Caco-2 (cell line): ENCODE measurements at regions not wholly inside any gene's neighbourhood (a gene's known extent, or its start where the extent isn't known, plus 50 kb on each side); places are given as distances from the start of the nearest gene placed in this dataset.

Source experiments
- BruUV-seq: library from RNA; stranded (reverse); fragments of 400-500 nt; replicated peaks from 2 replicates; lab custom pipeline; 2021; lab: Mats Ljungman, UMichigan
- CTCF ChIA-PET: fragments of 300-600 bp; sonication (Branson Sonifier 250); formaldehyde crosslinking; loops from one replicate; lab custom pipeline; 2022; ENCODE audit warnings: antibody characterized with exemption; lab: Charles Lee
- POLR2A ChIA-PET: fragments of 300-600 bp; sonication (Branson Sonifier 250); formaldehyde crosslinking; loops from one replicate; lab custom pipeline; 2022; ENCODE audit warnings: antibody characterized with exemption; lab: Charles Lee
- DNase-seq, 2 experiments: peaks; one replicate each; pipeline versions ENCODE4 v3.0.0 to v3.0.0-alpha.2; 2020 to 2022
- H3K27me3 ChIP-seq: replicated peaks from 2 replicates; pipeline ENCODE4 v1.6.0; 2011; ENCODE audit warnings: low read length; ENCODE audit not compliant: control insufficient read depth, insufficient read depth
- H3K36me3 ChIP-seq: 2 replicates; pipeline ENCODE4 v1.5.1; 2011; ENCODE audit warnings: low read length; ENCODE audit not compliant: control insufficient read depth, insufficient read depth
- H3K4me1 ChIP-seq: fragments of 250-450 bp; sonication (Bioruptor Pico); 2 replicates; pipeline ENCODE4 v1.5.1; 2020; ENCODE audit warnings: mild to moderate bottlenecking
- H3K4me3 ChIP-seq: 2 replicates; pipeline ENCODE4 v1.5.1; 2011; ENCODE audit warnings: low read depth, mild to moderate bottlenecking, control low read depth, low read length
- H3K9me3 ChIP-seq: fragments of 250-450 bp; sonication (Bioruptor Pico); 2 replicates; pipeline ENCODE4 v1.5.1; 2020; ENCODE audit warnings: mild to moderate bottlenecking, moderate library complexity
- H3K27ac Mint-ChIP-seq: one replicate; pipeline ENCODE4 v1.8.0; 2022; ENCODE audit warnings: mixed read lengths; ENCODE audit not compliant: unreplicated experiment
- H3K27me3 Mint-ChIP-seq: one replicate; pipeline ENCODE4 v1.8.0; 2022; ENCODE audit warnings: mixed read lengths; ENCODE audit not compliant: insufficient read depth, unreplicated experiment
- H3K36me3 Mint-ChIP-seq: one replicate; pipeline ENCODE4 v1.8.0; 2022; ENCODE audit warnings: mild to moderate bottlenecking, mixed read lengths; ENCODE audit not compliant: insufficient read depth, unreplicated experiment
- H3K4me1 Mint-ChIP-seq: one replicate; pipeline ENCODE4 v1.8.0; 2022; ENCODE audit warnings: low read depth, mixed read lengths; ENCODE audit not compliant: unreplicated experiment
- H3K4me3 Mint-ChIP-seq: one replicate; pipeline ENCODE4 v1.8.0; 2022; ENCODE audit warnings: mild to moderate bottlenecking, moderate library complexity, mixed read lengths; ENCODE audit not compliant: unreplicated experiment
- H3K9me3 Mint-ChIP-seq: one replicate; pipeline ENCODE4 v1.8.0; 2022; ENCODE audit warnings: mixed read lengths; ENCODE audit not compliant: unreplicated experiment
- CTCF ChIP-seq, 2 experiments: fragments of 200-600 bp in 1 of 2; IDR thresholded peaks; 1 replicate in 1 of 2; 2 replicates in 1 of 2; pipeline versions ENCODE4 v1.5.1 to v1.8.0; 2011 to 2022; ENCODE audit warnings: antibody characterized with exemption in 1 of 2, control low read depth in 1 of 2, inconsistent platforms in 1 of 2, low read depth in 1 of 2, low read length in 1 of 2, mild to moderate bottlenecking in 1 of 2, moderate library complexity in 1 of 2; ENCODE audit not compliant: insufficient read depth in 1 of 2, severe bottlenecking in 1 of 2, unreplicated experiment in 1 of 2
- intact Hi-C: fragments of 100-400 bp; cut with micrococcal nuclease; formaldehyde crosslinking; loops from one replicate; pipeline ENCODE4 v1.10.0; 2022; ENCODE audit not compliant: unreplicated experiment

GRCh38 chr16:73915140-73915539 is 381.5 kb upstream of the PSMD7 start:
- no peaks in the 10 kb centered on the region for H3K27me3 ChIP-seq
- Mint-ChIP-seq H3K27ac (no peak overlapping the region), H3K27me3 (peaks cover 42% of the 10 kb centered on the region), H3K4me1 (no peaks in the 10 kb centered on the region), H3K9me3 (no peaks in the 10 kb centered on the region), H3K4me3 (no peak overlapping the region), H3K36me3 (no peaks in the 10 kb centered on the region)
- no peak for TF ChIP-seq CTCF (IDR thresholded peaks at IDR 0.05; ENCODE audit: insufficient read depth in 1 of 2, low read depth in 1 of 2, low read length in 1 of 2, severe bottlenecking in 1 of 2, unreplicated experiment in 1 of 2)
- DNase-seq: no peak
- no peaks in the 10 kb centered on the region for H3K9me3 ChIP-seq
- intact Hi-C loops: no loop called here
- no peaks in the 10 kb centered on the region for H3K36me3 ChIP-seq
- no peaks in the 10 kb centered on the region for H3K4me1 ChIP-seq
- ChIA-PET CTCF (no interaction called here), POLR2A (no interaction called here)
- H3K4me3 ChIP-seq: no peak overlapping the region
- BruUV-seq: no TSS peak

GRCh38 chr16:73912850-73913249 is 383.8 kb upstream of the PSMD7 start:
- no peaks in the 10 kb centered on the region for H3K4me1 Mint-ChIP-seq
- Histone ChIP-seq H3K36me3 (no peaks in the 10 kb centered on the region), H3K27me3 (no peaks in the 10 kb centered on the region), H3K4me1 (no peaks in the 10 kb centered on the region), H3K4me3 (no peak overlapping the region), H3K9me3 (no peaks in the 10 kb centered on the region)
- H3K27me3 Mint-ChIP-seq: peaks cover 31% of the 10 kb centered on the region
- no peak for TF ChIP-seq CTCF (IDR thresholded peaks at IDR 0.05; ENCODE audit: insufficient read depth in 1 of 2, low read depth in 1 of 2, low read length in 1 of 2, severe bottlenecking in 1 of 2, unreplicated experiment in 1 of 2)
- intact Hi-C loops: no loop called here
- no peaks in the 10 kb centered on the region for H3K36me3 Mint-ChIP-seq
- H3K27ac Mint-ChIP-seq: no peak overlapping the region
- no peak overlapping the region for H3K4me3 Mint-ChIP-seq
- POLR2A ChIA-PET: no interaction called here
- no peaks in the 10 kb centered on the region for H3K9me3 Mint-ChIP-seq
- no peak for DNase-seq
- CTCF ChIA-PET: no interaction called here
- BruUV-seq: no TSS peak

- Histone ChIP-seq H3K9me3 (no peaks in the 10 kb centered on the region), H3K4me1 (no peaks in the 10 kb centered on the region), H3K4me3 (no peak overlapping the region), H3K27me3 (no peaks in the 10 kb centered on the region), H3K36me3 (no peaks in the 10 kb centered on the region)
- Mint-ChIP-seq H3K4me3 (no peak overlapping the region), H3K27ac (no peak overlapping the region), H3K9me3 (no peaks in the 10 kb centered on the region), H3K27me3 (peaks cover 31% of the 10 kb centered on the region), H3K4me1 (no peaks in the 10 kb centered on the region), H3K36me3 (no peaks in the 10 kb centered on the region)
- CTCF ChIA-PET: no interaction called here
- no peak for DNase-seq
- BruUV-seq: no TSS peak
- POLR2A ChIA-PET: no interaction called here
- TF ChIP-seq CTCF (IDR thresholded peaks at IDR 0.05; ENCODE audit: insufficient read depth in 1 of 2, low read depth in 1 of 2, low read length in 1 of 2, severe bottlenecking in 1 of 2, unreplicated experiment in 1 of 2): no peak
- intact Hi-C loops: no loop called here
These were observed 384.3 kb upstream of the PSMD7 start for GRCh38 chr16:73912281-73912680.
